ENCODE measurements at regions not wholly inside any gene's neighbourhood (a gene's known extent, or its start where the extent isn't known, plus 50 kb on each side); places are given as distances from the start of the nearest gene placed in this dataset.
A peak's percentile ranks its signal among the peaks of the same experiment; 100 is the strongest.

DNA sequence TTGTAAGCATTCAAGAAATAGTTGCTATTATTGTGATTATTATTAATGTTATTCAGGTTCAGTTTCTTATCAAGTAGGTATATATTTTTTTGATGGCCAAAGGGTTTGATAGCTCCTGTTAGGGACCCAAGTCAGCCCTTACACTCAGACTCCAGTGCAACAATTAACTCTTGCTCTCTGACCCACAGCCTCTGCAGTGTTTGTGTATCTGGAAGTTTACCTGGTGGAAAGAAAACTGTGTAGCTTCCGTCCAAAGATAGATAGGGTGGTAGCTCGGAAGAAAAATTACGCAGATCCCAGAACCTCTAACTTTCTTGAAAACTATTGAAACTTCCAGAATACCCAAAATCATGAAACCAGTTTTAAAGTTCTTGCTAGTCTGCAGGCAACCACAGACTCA, 58.6 kb upstream of the IGFBP2 start:
- ATAC-seq: no peak
- TF ChIP-seq ZC3H10 (CRISPR knock-in tag; IDR thresholded peaks at IDR 0.05): no peak
- TF ChIP-seq ZFP3 (CRISPR knock-in tag; IDR thresholded peaks at IDR 0.05): no peak
- TF ChIP-seq PPARA (CRISPR knock-in tag; IDR thresholded peaks at IDR 0.05; ENCODE audit: borderline replicate concordance): no peak
- TF ChIP-seq, protein P1, sequence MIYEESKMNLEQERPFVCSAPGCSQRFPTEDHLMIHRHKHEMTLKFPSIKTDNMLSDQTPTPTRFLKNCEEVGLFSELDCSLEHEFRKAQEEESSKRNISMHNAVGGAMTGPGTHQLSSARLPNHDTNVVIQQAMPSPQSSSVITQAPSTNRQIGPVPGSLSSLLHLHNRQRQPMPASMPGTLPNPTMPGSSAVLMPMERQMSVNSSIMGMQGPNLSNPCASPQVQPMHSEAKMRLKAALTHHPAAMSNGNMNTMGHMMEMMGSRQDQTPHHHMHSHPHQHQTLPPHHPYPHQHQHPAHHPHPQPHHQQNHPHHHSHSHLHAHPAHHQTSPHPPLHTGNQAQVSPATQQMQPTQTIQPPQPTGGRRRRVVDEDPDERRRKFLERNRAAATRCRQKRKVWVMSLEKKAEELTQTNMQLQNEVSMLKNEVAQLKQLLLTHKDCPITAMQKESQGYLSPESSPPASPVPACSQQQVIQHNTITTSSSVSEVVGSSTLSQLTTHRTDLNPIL (CRISPR knock-in tag; IDR thresholded peaks at IDR 0.05; ENCODE audit: low read depth): no peak
- no peak for TF ChIP-seq ISL1 (CRISPR knock-in tag; IDR thresholded peaks at IDR 0.05)
- TF ChIP-seq OSR1 (CRISPR knock-in tag; IDR thresholded peaks at IDR 0.05): no peak
- TF ChIP-seq, protein P2, sequence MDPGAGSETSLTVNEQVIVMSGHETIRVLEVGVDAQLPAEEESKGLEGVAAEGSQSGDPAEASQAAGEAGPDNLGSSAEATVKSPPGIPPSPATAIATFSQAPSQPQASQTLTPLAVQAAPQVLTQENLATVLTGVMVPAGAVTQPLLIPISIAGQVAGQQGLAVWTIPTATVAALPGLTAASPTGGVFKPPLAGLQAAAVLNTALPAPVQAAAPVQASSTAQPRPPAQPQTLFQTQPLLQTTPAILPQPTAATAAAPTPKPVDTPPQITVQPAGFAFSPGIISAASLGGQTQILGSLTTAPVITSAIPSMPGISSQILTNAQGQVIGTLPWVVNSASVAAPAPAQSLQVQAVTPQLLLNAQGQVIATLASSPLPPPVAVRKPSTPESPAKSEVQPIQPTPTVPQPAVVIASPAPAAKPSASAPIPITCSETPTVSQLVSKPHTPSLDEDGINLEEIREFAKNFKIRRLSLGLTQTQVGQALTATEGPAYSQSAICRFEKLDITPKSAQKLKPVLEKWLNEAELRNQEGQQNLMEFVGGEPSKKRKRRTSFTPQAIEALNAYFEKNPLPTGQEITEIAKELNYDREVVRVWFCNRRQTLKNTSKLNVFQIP (CRISPR knock-in tag; IDR thresholded peaks at IDR 0.05; ENCODE audit: borderline replicate concordance, low read depth): no peak
- no peak for TF ChIP-seq ZNF565 (CRISPR knock-in tag; conservative IDR thresholded peaks at IDR 0.05; ENCODE audit: low read depth)
- TF ChIP-seq, protein P3, sequence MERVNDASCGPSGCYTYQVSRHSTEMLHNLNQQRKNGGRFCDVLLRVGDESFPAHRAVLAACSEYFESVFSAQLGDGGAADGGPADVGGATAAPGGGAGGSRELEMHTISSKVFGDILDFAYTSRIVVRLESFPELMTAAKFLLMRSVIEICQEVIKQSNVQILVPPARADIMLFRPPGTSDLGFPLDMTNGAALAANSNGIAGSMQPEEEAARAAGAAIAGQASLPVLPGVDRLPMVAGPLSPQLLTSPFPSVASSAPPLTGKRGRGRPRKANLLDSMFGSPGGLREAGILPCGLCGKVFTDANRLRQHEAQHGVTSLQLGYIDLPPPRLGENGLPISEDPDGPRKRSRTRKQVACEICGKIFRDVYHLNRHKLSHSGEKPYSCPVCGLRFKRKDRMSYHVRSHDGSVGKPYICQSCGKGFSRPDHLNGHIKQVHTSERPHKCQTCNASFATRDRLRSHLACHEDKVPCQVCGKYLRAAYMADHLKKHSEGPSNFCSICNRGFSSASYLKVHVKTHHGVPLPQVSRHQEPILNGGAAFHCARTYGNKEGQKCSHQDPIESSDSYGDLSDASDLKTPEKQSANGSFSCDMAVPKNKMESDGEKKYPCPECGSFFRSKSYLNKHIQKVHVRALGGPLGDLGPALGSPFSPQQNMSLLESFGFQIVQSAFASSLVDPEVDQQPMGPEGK (CRISPR knock-in tag; IDR thresholded peaks at IDR 0.05; ENCODE audit: borderline replicate concordance): no peak
- no peak for TF ChIP-seq ZFP30 (CRISPR knock-in tag; IDR thresholded peaks at IDR 0.05)
- no peak for TF ChIP-seq ZNF70 (CRISPR knock-in tag; IDR thresholded peaks at IDR 0.05)

DNA sequence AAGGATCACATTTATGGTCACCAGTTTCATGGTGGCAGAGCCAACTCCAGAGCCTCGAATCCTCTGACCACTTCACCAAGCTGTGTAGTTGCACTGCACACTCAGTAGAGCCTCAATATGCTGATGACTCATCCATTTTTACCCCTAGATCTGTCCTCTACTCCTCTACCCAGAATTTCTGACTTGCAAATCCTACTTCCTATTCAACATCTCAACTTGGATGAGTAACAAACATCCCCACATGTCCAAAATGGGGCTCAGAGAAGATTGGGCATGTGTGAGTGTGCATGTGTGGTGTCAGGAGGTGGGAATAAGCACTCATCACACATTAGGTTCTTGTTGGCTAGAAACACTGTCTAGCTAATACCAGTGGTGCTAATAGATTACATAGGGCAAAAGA, 57.8 kb upstream of the IGFBP2 start:
- ATAC-seq: no peak

DNA sequence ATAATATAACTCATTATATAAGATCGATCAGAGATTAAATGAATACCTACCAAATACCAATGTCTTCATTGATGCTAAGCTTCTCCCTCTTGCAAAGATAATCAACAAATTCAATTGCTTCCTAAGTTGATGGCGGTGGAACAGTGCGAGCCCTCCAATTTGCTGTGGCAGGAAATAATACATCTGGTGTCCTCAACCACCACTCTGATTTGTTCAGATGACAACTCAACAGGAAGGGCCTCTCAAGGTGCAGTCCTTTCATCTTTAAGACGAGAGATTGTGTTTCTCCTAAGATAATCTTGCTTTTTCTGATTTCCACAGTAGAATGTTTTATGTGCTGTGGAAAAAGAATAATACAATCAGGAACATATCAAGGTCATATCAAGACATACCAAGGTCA, 56.6 kb upstream of the IGFBP2 start:
- no peak for TF ChIP-seq ZC3H10 (CRISPR knock-in tag; IDR thresholded peaks at IDR 0.05)
- TF ChIP-seq ARNTL (CRISPR knock-in tag; IDR thresholded peaks at IDR 0.05; ENCODE audit: borderline replicate concordance, low read depth): no peak
- no peak for TF ChIP-seq ZNF70 (CRISPR knock-in tag; IDR thresholded peaks at IDR 0.05)
- no peak for TF ChIP-seq ISL1 (CRISPR knock-in tag; IDR thresholded peaks at IDR 0.05)
- TF ChIP-seq, protein P4, sequence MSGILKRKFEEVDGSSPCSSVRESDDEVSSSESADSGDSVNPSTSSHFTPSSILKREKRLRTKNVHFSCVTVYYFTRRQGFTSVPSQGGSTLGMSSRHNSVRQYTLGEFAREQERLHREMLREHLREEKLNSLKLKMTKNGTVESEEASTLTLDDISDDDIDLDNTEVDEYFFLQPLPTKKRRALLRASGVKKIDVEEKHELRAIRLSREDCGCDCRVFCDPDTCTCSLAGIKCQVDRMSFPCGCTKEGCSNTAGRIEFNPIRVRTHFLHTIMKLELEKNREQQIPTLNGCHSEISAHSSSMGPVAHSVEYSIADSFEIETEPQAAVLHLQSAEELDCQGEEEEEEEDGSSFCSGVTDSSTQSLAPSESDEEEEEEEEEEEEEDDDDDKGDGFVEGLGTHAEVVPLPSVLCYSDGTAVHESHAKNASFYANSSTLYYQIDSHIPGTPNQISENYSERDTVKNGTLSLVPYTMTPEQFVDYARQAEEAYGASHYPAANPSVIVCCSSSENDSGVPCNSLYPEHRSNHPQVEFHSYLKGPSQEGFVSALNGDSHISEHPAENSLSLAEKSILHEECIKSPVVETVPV (CRISPR knock-in tag; IDR thresholded peaks at IDR 0.05): no peak
- no peak for TF ChIP-seq SNAI2 (CRISPR knock-in tag; IDR thresholded peaks at IDR 0.05)
- ATAC-seq: no peak

More for the DNA sequence above, 57.8 kb upstream of the IGFBP2 start:
- TF ChIP-seq, protein P4 (CRISPR knock-in tag; IDR thresholded peaks at IDR 0.05): no peak
- TF ChIP-seq PPARA (CRISPR knock-in tag; IDR thresholded peaks at IDR 0.05; ENCODE audit: borderline replicate concordance) (no peak), GLIS3 (CRISPR knock-in tag; IDR thresholded peaks at IDR 0.05) (no peak), TCF4 (CRISPR knock-in tag; IDR thresholded peaks at IDR 0.05; ENCODE audit: borderline replicate concordance) (no peak)

DNA sequence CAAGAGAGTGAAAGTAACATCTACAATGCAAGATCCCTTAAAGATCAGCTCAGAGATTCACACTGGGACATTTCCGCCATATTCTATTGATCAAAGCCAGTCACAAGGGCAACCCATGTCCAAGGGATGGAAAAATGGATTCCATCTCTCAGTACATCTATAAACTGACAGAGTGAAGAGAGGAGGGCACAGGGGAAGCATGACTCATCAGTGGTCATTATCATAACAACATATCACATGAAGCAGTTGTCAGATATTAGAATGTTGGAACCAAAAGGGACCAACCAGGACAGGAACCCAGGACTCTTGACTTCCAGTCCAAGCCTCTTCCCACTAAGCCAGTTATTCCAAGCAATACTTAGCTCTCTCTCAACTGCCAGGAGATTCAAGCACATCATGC, 54.9 kb upstream of the IGFBP2 start:
- ATAC-seq: peak; percentile 26; the same call in 2 of the 3 replicates
- TF ChIP-seq RARB (CRISPR knock-in tag; IDR thresholded peaks at IDR 0.05) (no peak), ESRRG (CRISPR knock-in tag; IDR thresholded peaks at IDR 0.05) (no peak), ZNF8 (CRISPR knock-in tag; IDR thresholded peaks at IDR 0.05) (no peak), ISL1 (CRISPR knock-in tag; IDR thresholded peaks at IDR 0.05) (no peak), ZNF565 (CRISPR knock-in tag; conservative IDR thresholded peaks at IDR 0.05; ENCODE audit: low read depth) (no peak), OSR1 (CRISPR knock-in tag; IDR thresholded peaks at IDR 0.05) (no peak)
- TF ChIP-seq, protein P2 (CRISPR knock-in tag; IDR thresholded peaks at IDR 0.05; ENCODE audit: borderline replicate concordance, low read depth): no peak
- TF ChIP-seq, protein P5, sequence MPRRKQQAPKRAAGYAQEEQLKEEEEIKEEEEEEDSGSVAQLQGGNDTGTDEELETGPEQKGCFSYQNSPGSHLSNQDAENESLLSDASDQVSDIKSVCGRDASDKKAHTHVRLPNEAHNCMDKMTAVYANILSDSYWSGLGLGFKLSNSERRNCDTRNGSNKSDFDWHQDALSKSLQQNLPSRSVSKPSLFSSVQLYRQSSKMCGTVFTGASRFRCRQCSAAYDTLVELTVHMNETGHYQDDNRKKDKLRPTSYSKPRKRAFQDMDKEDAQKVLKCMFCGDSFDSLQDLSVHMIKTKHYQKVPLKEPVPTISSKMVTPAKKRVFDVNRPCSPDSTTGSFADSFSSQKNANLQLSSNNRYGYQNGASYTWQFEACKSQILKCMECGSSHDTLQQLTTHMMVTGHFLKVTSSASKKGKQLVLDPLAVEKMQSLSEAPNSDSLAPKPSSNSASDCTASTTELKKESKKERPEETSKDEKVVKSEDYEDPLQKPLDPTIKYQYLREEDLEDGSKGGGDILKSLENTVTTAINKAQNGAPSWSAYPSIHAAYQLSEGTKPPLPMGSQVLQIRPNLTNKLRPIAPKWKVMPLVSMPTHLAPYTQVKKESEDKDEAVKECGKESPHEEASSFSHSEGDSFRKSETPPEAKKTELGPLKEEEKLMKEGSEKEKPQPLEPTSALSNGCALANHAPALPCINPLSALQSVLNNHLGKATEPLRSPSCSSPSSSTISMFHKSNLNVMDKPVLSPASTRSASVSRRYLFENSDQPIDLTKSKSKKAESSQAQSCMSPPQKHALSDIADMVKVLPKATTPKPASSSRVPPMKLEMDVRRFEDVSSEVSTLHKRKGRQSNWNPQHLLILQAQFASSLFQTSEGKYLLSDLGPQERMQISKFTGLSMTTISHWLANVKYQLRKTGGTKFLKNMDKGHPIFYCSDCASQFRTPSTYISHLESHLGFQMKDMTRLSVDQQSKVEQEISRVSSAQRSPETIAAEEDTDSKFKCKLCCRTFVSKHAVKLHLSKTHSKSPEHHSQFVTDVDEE (CRISPR knock-in tag; IDR thresholded peaks at IDR 0.05): no peak
- TF ChIP-seq, protein P4 (CRISPR knock-in tag; IDR thresholded peaks at IDR 0.05): no peak
- TF ChIP-seq, protein P1 (CRISPR knock-in tag; IDR thresholded peaks at IDR 0.05; ENCODE audit: low read depth): no peak

Data from SK-N-SH treated with all-trans-retinoic acid at 6 μM for 48 hours (cell line).